Body of pancreas (tissue), 4 donors: ENCODE measurements at regions not wholly inside any gene's neighbourhood (a gene's known extent, or its start where the extent isn't known, plus 50 kb on each side); places are given as distances from the start of the nearest gene placed in this dataset.

Source experiments
- CTCF ChIP-seq, 7 experiments: fragments of 450-650 bp in 4 of 7; fragments of 200-600 bp in 3 of 7; sonication (generic) in 3 of 7; IDR thresholded peaks; one replicate each; pipeline ENCODE4 v1.5.1; 2016 to 2019; ENCODE audit warnings: antibody characterized with exemption in 7 of 7
- POLR2A ChIP-seq, 3 donors: fragments of 450-650 bp; IDR thresholded peaks; one replicate each; pipeline ENCODE4 v1.6.1; 2016; ENCODE audit warnings: antibody characterized with exemption in 3 of 3, mild to moderate bottlenecking in 2 of 3

- TF ChIP-seq CTCF (IDR thresholded peaks at IDR 0.05) (no peak), POLR2A (IDR thresholded peaks at IDR 0.05) (no peak)
These were observed 393.5 kb downstream of the MTX2 start for GRCh38 chr2:176662753-176663152.
